ENCODE measurements at regions not wholly inside any gene's neighbourhood (a gene's known extent, or its start where the extent isn't known, plus 50 kb on each side); places are given as distances from the start of the nearest gene placed in this dataset.

DNA sequence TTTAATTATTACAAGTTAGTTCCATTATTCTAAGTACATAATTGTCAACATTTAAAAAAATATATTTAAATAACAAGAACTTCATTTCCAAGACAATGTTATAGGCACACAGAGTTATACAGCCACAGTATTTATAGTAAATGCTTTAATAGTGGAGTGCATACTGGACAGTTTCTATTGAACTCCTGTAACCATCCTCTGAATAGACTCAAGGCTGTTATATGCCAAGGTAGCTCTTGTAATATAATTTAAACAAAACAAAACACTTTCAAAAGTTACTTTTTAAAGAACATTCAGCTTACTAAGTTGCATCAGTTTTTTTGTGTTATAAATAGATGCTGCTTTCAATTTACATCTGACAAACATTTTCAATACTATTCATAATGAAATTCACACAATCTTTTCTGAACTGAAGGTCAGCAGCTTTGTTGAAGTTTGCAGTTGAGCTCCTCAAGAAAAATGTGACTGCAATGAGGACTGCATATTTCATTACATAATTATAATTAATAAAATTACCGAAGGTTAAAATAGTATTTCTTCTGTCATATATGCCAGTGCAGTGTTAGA, 549.9 kb upstream of the CYLC2 start:
- no peak for TF ChIP-seq CTCF (conservative IDR thresholded peaks at IDR 0.05; ENCODE audit: low read length)
- TF ChIP-seq EZH2phosphoT487 (IDR thresholded peaks at IDR 0.05; ENCODE audit: borderline replicate concordance): no peak
